Esophagus squamous epithelium (tissue), 4 donors: ENCODE measurements at regions not wholly inside any gene's neighbourhood (a gene's known extent, or its start where the extent isn't known, plus 50 kb on each side); places are given as distances from the start of the nearest gene placed in this dataset.

Experiments used
- POLR2A ChIP-seq, 4 donors: fragments of 450-650 bp; IDR thresholded peaks; one replicate each; pipeline ENCODE4 v1.6.1; 2017; ENCODE audit warnings: antibody characterized with exemption in 4 of 4, mild to moderate bottlenecking in 4 of 4, moderate library complexity in 3 of 4
- TF ChIP-seq, protein P1 (sequence below), 6 experiments: fragments of 450-650 bp in 4 of 6; fragments of 200-600 bp in 2 of 6; sonication (generic) in 2 of 6; IDR thresholded peaks; one replicate each; pipeline ENCODE4 v1.5.1; 2016 to 2019; ENCODE audit warnings: antibody characterized with exemption in 6 of 6, mild to moderate bottlenecking in 4 of 6, moderate library complexity in 4 of 6

DNA sequence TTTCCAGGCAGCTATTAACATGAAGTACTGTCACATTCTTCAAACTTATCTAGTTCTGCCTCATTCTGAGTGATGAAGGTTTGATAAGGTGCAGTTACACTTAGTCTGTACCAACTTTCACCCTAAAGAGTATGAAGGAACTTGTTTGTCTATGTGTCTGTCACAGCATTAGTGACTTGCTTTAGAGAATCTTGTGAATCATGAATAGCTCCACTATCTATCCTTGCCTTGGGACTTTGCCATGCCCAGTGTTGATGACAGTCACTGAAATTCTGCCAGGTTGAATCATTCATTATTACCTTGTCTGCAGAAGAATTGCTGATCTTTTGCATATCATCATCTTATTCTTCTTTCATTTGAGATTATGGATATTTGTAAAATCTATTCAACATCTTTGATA is 50.9 kb upstream of the A1CF start:
- TF ChIP-seq POLR2A (IDR thresholded peaks at IDR 0.05): no peak
- TF ChIP-seq, protein P1, sequence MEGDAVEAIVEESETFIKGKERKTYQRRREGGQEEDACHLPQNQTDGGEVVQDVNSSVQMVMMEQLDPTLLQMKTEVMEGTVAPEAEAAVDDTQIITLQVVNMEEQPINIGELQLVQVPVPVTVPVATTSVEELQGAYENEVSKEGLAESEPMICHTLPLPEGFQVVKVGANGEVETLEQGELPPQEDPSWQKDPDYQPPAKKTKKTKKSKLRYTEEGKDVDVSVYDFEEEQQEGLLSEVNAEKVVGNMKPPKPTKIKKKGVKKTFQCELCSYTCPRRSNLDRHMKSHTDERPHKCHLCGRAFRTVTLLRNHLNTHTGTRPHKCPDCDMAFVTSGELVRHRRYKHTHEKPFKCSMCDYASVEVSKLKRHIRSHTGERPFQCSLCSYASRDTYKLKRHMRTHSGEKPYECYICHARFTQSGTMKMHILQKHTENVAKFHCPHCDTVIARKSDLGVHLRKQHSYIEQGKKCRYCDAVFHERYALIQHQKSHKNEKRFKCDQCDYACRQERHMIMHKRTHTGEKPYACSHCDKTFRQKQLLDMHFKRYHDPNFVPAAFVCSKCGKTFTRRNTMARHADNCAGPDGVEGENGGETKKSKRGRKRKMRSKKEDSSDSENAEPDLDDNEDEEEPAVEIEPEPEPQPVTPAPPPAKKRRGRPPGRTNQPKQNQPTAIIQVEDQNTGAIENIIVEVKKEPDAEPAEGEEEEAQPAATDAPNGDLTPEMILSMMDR (IDR thresholded peaks at IDR 0.05): no peak
